Sigmoid colon (tissue), 4 donors: ENCODE measurements at regions not wholly inside any gene's neighbourhood (a gene's known extent, or its start where the extent isn't known, plus 50 kb on each side); places are given as distances from the start of the nearest gene placed in this dataset.

Experiments
- CTCF ChIP-seq, 4 experiments: fragments of 450-650 bp in 3 of 4; fragments of 200-600 bp in 1 of 4; IDR thresholded peaks; one replicate each; pipeline ENCODE4 v1.5.1; 2016 to 2019; ENCODE audit warnings: antibody characterized with exemption in 4 of 4, mild to moderate bottlenecking in 3 of 4, moderate library complexity in 2 of 4
- EP300 ChIP-seq, 4 donors: sonication (generic); formaldehyde crosslinking; IDR thresholded peaks; one replicate each; pipeline ENCODE4 v1.6.1; 2017; ENCODE audit warnings: antibody characterized with exemption in 4 of 4
- POLR2A ChIP-seq, 2 donors: fragments of 450-650 bp; IDR thresholded peaks; one replicate each; pipeline ENCODE4 v1.6.1; 2016; ENCODE audit warnings: antibody characterized with exemption in 2 of 2, mild to moderate bottlenecking in 2 of 2, moderate library complexity in 2 of 2
- POLR2AphosphoS5 ChIP-seq, 4 donors: sonication (generic); formaldehyde crosslinking; IDR thresholded peaks; one replicate each; pipeline ENCODE4 v1.6.1; 2017; ENCODE audit warnings: antibody characterized with exemption in 4 of 4

GRCh38 chr5:123709422-123709821 lies 197.4 kb downstream of the CSNK1G3 start:
- TF ChIP-seq CTCF (IDR thresholded peaks at IDR 0.05): no peak
- no peak for TF ChIP-seq POLR2A (IDR thresholded peaks at IDR 0.05)
- no peak for TF ChIP-seq POLR2AphosphoS5 (IDR thresholded peaks at IDR 0.05)
- no peak for TF ChIP-seq EP300 (IDR thresholded peaks at IDR 0.05)
